T-helper 2 cell treated with Interferon-gamma antibody and Interleukin-4, amounts not matched to agents 5 μg/mL and 100 μg/mL, for 36 hours (primary cell): ENCODE measurements at regions not wholly inside any gene's neighbourhood (a gene's known extent, or its start where the extent isn't known, plus 50 kb on each side); places are given as distances from the start of the nearest gene placed in this dataset.
"Not testable (repeated sequence)": the region's sequence is repeated elsewhere in the genome, so short reads cannot be mapped to it uniquely, and the experiment has no call there.

Source experiments
- DNase-seq: peaks from one replicate; pipeline ENCODE4 v3.0.0; 2021; ENCODE audit warnings: low spot score
- H3K27ac Mint-ChIP-seq: one replicate; pipeline ENCODE4 v1.8.0; 2021; ENCODE audit warnings: mild to moderate bottlenecking, mixed read lengths
- H3K27me3 Mint-ChIP-seq: one replicate; pipeline ENCODE4 v1.8.0; 2021; ENCODE audit warnings: low read depth, mixed read lengths
- H3K36me3 Mint-ChIP-seq: one replicate; pipeline ENCODE4 v1.8.0; 2021; ENCODE audit warnings: low read depth, mixed read lengths
- H3K4me1 Mint-ChIP-seq: one replicate; pipeline ENCODE4 v1.8.0; 2021; ENCODE audit warnings: low read depth, mixed read lengths
- H3K4me3 Mint-ChIP-seq: one replicate; pipeline ENCODE4 v1.8.0; 2022; ENCODE audit warnings: mild to moderate bottlenecking, moderate library complexity, mixed read lengths
- H3K9me3 Mint-ChIP-seq: one replicate; pipeline ENCODE4 v1.8.0; 2021; ENCODE audit warnings: mixed read lengths

DNA sequence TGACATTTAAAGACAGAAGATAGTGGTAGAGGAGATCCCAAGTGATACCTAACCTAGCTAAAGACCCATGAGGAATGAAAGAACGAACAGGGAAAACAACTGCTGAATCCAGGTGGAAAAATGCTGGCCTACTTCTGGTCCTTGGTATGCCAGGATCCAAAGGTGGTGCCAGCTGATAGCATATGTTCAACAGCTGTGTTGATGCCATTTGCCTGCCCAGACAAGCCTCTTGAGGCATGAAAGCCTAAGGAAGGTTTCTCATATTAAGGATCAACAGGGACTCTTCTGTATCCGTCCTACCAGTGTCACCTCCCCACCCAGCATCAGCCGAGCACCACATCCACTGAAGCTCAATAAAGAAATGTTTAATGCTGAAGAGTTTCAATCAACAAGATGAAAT lies 225.7 kb upstream of the DMRT1 start:
- Mint-ChIP-seq H3K4me1 (peaks cover 5% of the 10 kb centered on the region), H3K27ac (no peak overlapping the region), H3K9me3 (no peaks in the 10 kb centered on the region), H3K27me3 (peaks cover 6% of the 10 kb centered on the region), H3K4me3 (no peak overlapping the region), H3K36me3 (no peaks in the 10 kb centered on the region)
- DNase-seq = no peak

DNA sequence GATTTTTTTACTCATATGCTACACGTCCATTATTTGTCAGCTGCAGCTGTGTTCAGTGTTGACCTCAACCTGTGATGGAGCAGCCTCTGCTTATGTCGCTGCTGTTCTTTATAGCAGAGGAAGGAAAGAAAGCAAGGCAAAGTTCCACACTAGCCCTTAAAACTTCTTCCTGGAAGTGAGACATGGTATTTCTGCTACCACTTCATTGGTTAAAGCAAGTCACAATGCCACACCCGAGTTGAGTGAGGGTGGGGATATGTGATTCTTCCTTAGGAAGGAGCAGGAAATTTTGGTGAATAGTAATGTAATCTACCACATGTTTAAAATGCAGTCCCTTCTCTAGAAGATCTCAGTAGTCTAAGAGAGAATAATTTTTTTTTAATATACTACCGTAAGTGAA lies 224.8 kb upstream of the DMRT1 start:
- H3K27ac Mint-ChIP-seq = no peak overlapping the region
- H3K36me3 Mint-ChIP-seq = no peaks in the 10 kb centered on the region
- H3K9me3 Mint-ChIP-seq = no peaks in the 10 kb centered on the region
- no peak for DNase-seq
- H3K27me3 Mint-ChIP-seq = peaks cover 6% of the 10 kb centered on the region
- H3K4me1 Mint-ChIP-seq = peaks cover 5% of the 10 kb centered on the region
- H3K4me3 Mint-ChIP-seq = no peak overlapping the region

DNA sequence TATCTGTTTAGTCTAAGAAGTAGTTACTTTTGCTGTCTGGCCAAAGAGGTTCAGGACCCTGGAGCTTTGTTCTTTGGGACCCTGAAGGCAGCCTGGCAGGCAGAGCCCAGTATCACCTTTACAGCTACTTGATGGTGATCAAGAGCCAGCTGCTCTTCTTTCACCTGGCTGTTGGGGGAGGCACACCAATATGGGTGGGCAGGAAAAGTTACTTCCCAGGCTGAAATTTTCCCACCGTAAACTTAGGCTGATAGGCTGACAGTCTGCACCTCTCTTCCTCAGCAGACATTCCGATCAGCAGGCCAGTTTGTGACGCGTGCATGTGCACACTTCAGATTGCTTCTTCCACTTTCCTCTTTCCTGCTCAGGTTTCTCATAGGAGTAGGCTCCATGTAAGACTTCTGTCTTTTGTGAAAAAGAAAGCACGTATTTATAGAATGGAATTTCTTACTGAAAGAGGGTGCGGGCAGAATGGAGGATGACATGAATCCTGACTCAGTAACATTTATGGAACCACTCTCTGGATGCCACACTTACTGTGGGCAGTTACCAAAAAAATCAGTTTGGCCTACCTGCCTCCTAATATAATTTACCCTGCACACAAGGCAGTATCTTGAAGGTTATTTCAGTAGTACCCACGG lies 223.9 kb upstream of the DMRT1 start:
- Mint-ChIP-seq H3K4me1 (peaks cover 5% of the 10 kb centered on the region), H3K27me3 (peaks cover 6% of the 10 kb centered on the region), H3K4me3 (no peak overlapping the region), H3K9me3 (no peaks in the 10 kb centered on the region), H3K27ac (no peak overlapping the region), H3K36me3 (no peaks in the 10 kb centered on the region)
- no peak for DNase-seq

DNA sequence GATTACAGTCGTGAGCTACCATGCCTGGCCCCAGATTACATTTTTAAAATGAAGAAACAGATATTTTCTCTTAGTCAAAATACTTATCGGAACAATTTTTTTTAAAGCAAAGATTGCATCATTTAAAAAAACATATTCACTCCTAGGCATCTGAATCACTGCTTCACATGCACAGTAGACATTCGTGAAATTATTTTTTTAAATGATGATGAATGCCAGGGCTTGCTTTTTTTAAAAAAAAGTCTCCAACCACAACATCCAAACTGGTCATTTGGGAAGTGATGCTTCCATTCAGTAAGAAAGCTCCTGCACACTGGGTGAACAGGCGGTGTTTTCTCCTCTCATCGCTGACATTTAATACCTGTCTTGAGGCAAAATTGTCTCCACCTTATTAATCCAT lies 223.0 kb upstream of the DMRT1 start:
- no peak overlapping the region for H3K4me3 Mint-ChIP-seq
- peaks cover 6% of the 10 kb centered on the region for H3K27me3 Mint-ChIP-seq
- no peaks in the 10 kb centered on the region for H3K9me3 Mint-ChIP-seq
- peaks cover 5% of the 10 kb centered on the region for H3K4me1 Mint-ChIP-seq
- no peaks in the 10 kb centered on the region for H3K36me3 Mint-ChIP-seq
- H3K27ac Mint-ChIP-seq = no peak overlapping the region
- no peak for DNase-seq

DNA sequence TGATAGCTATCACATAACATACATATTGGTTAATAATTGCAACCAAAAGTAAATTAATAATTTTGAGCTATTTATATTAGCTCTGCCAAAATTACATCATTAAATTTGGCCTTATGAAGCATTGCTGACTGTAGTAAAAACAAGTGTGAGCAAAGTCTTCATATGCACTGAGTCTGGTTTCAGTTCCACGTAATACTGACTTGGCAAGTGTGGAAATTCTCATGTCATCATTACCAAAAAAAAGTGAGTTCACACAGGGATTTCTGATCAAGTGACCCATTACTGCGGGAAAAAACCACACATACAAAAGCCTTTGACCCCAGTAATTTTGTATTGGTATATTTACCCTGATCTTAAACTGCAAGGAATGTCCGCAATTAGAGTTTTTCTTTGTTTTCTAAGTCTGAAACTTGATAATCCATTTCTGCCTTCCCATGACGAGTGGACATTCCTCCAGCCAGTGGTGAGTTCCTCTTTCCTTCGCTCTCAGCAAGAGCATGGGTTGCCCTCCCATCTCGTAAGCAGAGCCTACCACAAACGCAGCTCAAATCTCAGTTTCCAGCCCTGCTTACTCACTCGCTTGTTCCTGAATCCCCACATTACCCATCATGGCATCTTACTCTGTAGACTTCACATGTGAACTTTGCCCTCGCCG lies 220.2 kb upstream of the DMRT1 start:
- Mint-ChIP-seq H3K4me1 (peaks cover 2% of the 10 kb centered on the region), H3K9me3 (no peaks in the 10 kb centered on the region), H3K27me3 (peaks cover 6% of the 10 kb centered on the region), H3K4me3 (no peak overlapping the region), H3K36me3 (no peaks in the 10 kb centered on the region), H3K27ac (no peak overlapping the region)
- no peak for DNase-seq

DNA sequence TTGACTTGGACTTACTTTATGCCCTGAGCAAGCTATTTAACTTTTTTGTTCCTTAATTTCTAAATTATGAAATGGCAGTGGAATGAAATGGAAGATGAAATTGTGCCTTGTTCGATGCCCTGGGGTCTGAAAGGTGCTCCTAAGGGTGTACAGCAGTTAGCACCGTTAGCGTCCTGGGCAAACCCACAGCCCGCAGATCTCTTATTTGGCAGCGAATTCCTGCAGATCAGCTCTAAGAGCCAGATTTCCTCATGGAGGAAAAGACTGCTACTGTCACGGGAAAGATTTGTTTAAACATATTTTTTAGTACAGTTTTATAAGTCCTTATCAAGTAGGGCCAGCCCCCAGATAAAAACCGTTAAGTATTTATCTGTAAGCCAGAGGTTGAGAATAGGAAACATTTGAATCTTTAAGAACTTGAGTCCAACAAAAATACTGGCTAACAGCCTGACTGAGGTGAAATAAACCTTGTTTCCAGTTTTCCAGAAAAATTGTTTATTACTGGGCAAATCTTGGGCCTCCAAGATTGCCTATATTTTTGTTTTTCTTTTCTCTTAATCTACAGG lies 216.5 kb upstream of the DMRT1 start:
- Mint-ChIP-seq H3K27ac (no peak overlapping the region), H3K4me1 (peaks cover 15% of the 10 kb centered on the region), H3K36me3 (no peaks in the 10 kb centered on the region)

GRCh38 chr9:625613-626012 lies 215.9 kb upstream of the DMRT1 start:
- no peaks in the 10 kb centered on the region for H3K9me3 Mint-ChIP-seq
- peaks cover 16% of the 10 kb centered on the region for H3K4me1 Mint-ChIP-seq
- no peaks in the 10 kb centered on the region for H3K36me3 Mint-ChIP-seq
- no peak overlapping the region for H3K4me3 Mint-ChIP-seq
- H3K27ac Mint-ChIP-seq = no peak overlapping the region
- no peak for DNase-seq
- no peaks in the 10 kb centered on the region for H3K27me3 Mint-ChIP-seq

More for the DNA sequence above, 216.5 kb upstream of the DMRT1 start:
- Mint-ChIP-seq H3K27me3 (no peaks in the 10 kb centered on the region), H3K4me3 (no peak overlapping the region), H3K9me3 (no peaks in the 10 kb centered on the region)
- DNase-seq = no peak

GRCh38 chr9:626114-626513 lies 215.4 kb upstream of the DMRT1 start:
- not testable (repeated sequence) for H3K4me3 Mint-ChIP-seq, H3K27me3 Mint-ChIP-seq

DNA sequence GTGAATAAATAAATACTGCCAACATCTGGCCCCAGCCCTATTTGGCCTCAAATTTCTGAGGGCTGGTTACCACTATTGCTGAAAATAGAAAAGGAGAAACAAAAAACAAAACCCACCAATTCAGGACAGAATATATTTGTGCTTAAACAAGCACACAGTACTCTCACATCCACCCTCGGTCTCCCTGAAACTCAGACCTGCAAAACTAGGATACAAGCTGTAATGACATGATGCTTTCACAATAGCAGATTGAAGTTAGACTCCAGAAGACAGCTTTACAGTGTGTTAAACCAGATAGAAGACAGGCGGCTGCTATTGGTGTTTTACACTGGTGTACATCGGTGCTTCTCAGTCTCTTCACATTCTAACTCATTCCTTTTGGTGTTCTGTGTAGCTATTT lies 214.9 kb upstream of the DMRT1 start:
- no peaks in the 10 kb centered on the region for H3K9me3 Mint-ChIP-seq
- H3K27ac Mint-ChIP-seq = no peak overlapping the region
- H3K36me3 Mint-ChIP-seq = no peaks in the 10 kb centered on the region
- no peaks in the 10 kb centered on the region for H3K27me3 Mint-ChIP-seq
- H3K4me3 Mint-ChIP-seq = no peak overlapping the region
- H3K4me1 Mint-ChIP-seq = peaks cover 23% of the 10 kb centered on the region
- DNase-seq = no peak

More at GRCh38 chr9:626114-626513, 215.4 kb upstream of the DMRT1 start:
- not testable (repeated sequence) for H3K36me3 Mint-ChIP-seq, H3K9me3 Mint-ChIP-seq, DNase-seq, H3K27ac Mint-ChIP-seq
- H3K4me1 Mint-ChIP-seq = peaks cover 18% of the 10 kb centered on the region

DNA sequence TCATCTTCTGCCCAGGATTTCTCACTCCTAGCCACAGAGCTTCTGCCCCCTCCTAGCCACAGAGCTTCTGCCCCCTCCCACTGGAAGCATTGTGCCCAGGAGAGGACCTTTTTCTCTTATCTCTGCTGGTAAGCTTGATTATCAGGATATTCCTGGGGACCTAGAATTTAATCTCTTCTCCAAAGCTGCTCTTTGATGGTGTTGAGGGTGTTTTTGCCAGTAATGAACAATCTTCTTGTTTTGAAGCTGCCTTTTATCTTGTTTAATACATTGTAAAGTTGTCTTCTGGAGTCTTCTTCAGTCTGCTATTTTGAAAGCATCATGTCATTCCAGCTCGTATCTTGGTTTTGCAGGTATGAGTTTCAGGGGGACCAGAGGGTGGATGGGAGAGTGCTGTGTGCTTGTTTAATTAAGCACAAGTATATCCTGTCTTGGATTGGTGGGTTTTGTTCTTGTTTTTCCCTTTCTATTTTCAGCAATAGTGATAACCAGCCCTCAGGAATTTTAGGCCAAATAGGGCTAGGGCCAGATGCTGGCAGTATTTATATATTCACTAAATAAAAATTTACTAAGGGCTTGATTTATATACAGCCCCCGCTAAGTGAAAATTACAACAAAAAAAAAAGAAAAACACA lies 214.0 kb upstream of the DMRT1 start:
- no peak for DNase-seq
- H3K27me3 Mint-ChIP-seq = no peaks in the 10 kb centered on the region
- no peak overlapping the region for H3K4me3 Mint-ChIP-seq
- H3K36me3 Mint-ChIP-seq = peaks cover 2% of the 10 kb centered on the region
- H3K4me1 Mint-ChIP-seq = peaks cover 32% of the 10 kb centered on the region
- peaks cover 3% of the 10 kb centered on the region for H3K9me3 Mint-ChIP-seq
- H3K27ac Mint-ChIP-seq = no peak overlapping the region

DNA sequence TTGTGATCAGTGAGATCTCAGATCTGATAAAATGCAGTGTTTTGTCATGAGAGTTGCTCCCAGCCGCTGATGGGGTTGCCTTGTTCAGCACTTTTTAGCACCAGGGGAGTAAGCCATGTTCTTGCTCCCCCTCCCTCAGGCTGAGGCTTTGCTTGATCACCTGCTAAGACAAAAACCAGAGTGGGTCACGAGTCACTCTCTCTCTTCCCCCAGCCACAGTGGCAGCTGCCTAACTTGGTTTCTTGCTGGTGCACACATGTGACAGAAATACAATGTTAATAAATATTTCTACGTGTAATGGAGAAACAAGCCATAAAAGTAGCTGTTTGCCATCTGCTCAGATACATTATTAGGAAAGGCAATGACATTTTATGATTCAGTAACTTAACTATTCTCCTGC lies 212.4 kb upstream of the DMRT1 start:
- Mint-ChIP-seq H3K9me3 (peaks cover 3% of the 10 kb centered on the region), H3K27me3 (no peaks in the 10 kb centered on the region), H3K4me1 (peaks cover 33% of the 10 kb centered on the region), H3K36me3 (peaks cover 2% of the 10 kb centered on the region), H3K27ac (no peak overlapping the region), H3K4me3 (no peak overlapping the region)
- no peak for DNase-seq

- H3K27ac Mint-ChIP-seq = no peak overlapping the region
- peaks cover 7% of the 10 kb centered on the region for H3K9me3 Mint-ChIP-seq
- H3K4me1 Mint-ChIP-seq = peaks cover 33% of the 10 kb centered on the region
- no peak overlapping the region for H3K4me3 Mint-ChIP-seq
- no peaks in the 10 kb centered on the region for H3K27me3 Mint-ChIP-seq
- no peak for DNase-seq
- H3K36me3 Mint-ChIP-seq = peaks cover 2% of the 10 kb centered on the region
Observed at GRCh38 chr9:630817-631216, 210.7 kb upstream of the DMRT1 start.

DNA sequence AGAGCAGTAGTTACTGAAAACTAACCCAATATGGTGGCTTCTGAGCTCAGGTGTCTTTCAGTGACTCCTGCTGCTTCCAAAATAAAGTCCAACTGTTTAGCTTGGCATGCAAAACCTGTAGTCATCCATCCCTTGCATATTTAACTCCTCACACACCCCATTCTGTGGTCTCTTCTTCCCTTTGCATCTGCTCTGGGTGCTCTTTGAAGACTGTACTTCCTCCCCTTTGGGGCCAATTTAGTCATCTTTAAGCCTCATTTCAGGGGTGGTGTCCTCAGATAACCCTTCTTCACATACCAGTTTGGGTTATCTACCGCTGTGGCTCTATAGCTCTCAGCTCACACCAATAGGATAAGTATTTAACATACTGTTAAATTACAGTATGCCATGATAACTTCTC lies 209.9 kb upstream of the DMRT1 start:
- no peak for DNase-seq
- Mint-ChIP-seq H3K4me3 (peak overlapping the region; percentile 46), H3K27ac (peak overlapping the region; percentile 33), H3K9me3 (peaks cover 7% of the 10 kb centered on the region), H3K36me3 (peaks cover 2% of the 10 kb centered on the region), H3K4me1 (peaks cover 33% of the 10 kb centered on the region), H3K27me3 (no peaks in the 10 kb centered on the region)

DNA sequence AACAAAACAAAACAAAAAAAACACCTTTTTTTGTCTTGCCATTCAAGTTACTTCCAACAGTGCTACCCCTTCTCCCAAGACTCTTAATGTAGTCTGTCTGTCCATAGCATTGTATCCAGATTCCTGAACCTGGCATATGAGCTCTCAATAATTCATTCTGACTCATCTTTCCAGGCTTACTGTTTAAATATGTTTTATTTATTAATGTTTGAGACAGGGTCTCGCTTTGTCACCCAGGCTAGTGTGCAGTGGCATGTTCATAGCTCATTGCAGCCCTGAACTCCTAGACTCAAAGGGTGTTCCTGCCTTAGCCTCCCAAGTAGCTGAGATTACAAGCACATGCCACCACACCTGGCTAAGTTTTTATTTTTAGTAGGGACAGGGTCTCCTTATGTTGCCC lies 208.0 kb upstream of the DMRT1 start:
- no peak overlapping the region for H3K27ac Mint-ChIP-seq
- DNase-seq = no peak
- peaks cover 37% of the 10 kb centered on the region for H3K4me1 Mint-ChIP-seq
- peaks cover 7% of the 10 kb centered on the region for H3K9me3 Mint-ChIP-seq
- peaks cover 2% of the 10 kb centered on the region for H3K36me3 Mint-ChIP-seq
- H3K27me3 Mint-ChIP-seq = no peaks in the 10 kb centered on the region
- no peak overlapping the region for H3K4me3 Mint-ChIP-seq
